ENCODE measurements at regions not wholly inside any gene's neighbourhood (a gene's known extent, or its start where the extent isn't known, plus 50 kb on each side); places are given as distances from the start of the nearest gene placed in this dataset. TPM values are rescaled to one million over a fixed set of nuclear protein-coding genes. Genes with fewer than 3 reads are reported as not detected.
"Not testable (repeated sequence)": the region's sequence is repeated elsewhere in the genome, so short reads cannot be mapped to it uniquely, and the experiment has no call there.

GRCh38 chr11:71783191-71783590 lies 49.8 kb upstream of the DEFB108B start:
- peaks cover 7 to 20% of the 10 kb centered on the region in 2 donors for H3K4me1 ChIP-seq
- H3K36me3 ChIP-seq; H3K27ac ChIP-seq; DNase-seq; H3K9me3 ChIP-seq; H3K4me3 ChIP-seq (replicated peaks in 1 of 3); H3K27me3 ChIP-seq; intact Hi-C loops (cut with DNase I): not testable (repeated sequence)
- 79 to 88% methylated on average over 4 of the region's 4 CpGs for WGBS, 2 donors

Small RNAs in the stretch of these regions (small RNA-seq; reads per million reads assigned to genes)
- not detected for gene SNRPCP14
